Hepatocyte (in vitro differentiated cells): ENCODE measurements at regions not wholly inside any gene's neighbourhood (a gene's known extent, or its start where the extent isn't known, plus 50 kb on each side); places are given as distances from the start of the nearest gene placed in this dataset.

Experiments
- DNase-seq: peaks from one replicate; pipeline ENCODE4 v3.0.0-alpha.2; 2016; ENCODE audit warnings: low spot score
- H2AFZ ChIP-seq: fragments of 200-600 bp; sonication (generic); 2 replicates; pipeline ENCODE4 v1.6.0; 2016; ENCODE audit warnings: antibody characterized with exemption, mild to moderate bottlenecking
- H3K27ac ChIP-seq: fragments of 200-600 bp; sonication (generic); 2 replicates; pipeline ENCODE4 v1.5.1; 2016; ENCODE audit warnings: mild to moderate bottlenecking
- H3K27me3 ChIP-seq: fragments of 200-600 bp; sonication (generic); 2 replicates; pipeline ENCODE4 v1.6.1; 2016
- H3K36me3 ChIP-seq: fragments of 200-600 bp; sonication (generic); replicated peaks from 2 replicates; pipeline ENCODE4 v1.5.1; 2016; ENCODE audit warnings: low read depth; ENCODE audit not compliant: insufficient read depth
- H3K4me1 ChIP-seq: fragments of 200-600 bp; sonication (generic); 2 replicates; pipeline ENCODE4 v1.5.1; 2016; ENCODE audit warnings: mild to moderate bottlenecking, moderate library complexity; ENCODE audit not compliant: insufficient read depth
- H3K4me2 ChIP-seq: fragments of 200-600 bp; sonication (generic); 2 replicates; pipeline ENCODE4 v1.6.0; 2016
- H3K4me3 ChIP-seq: fragments of 200-600 bp; sonication (generic); 2 replicates; pipeline ENCODE4 v1.5.1; 2016; ENCODE audit warnings: mild to moderate bottlenecking
- H3K79me2 ChIP-seq: fragments of 200-600 bp; sonication (generic); 2 replicates; pipeline ENCODE4 v1.6.0; 2017; ENCODE audit warnings: mild to moderate bottlenecking
- H3K9me2 ChIP-seq: fragments of 200-600 bp; sonication (generic); replicated peaks from 2 replicates; pipeline ENCODE4 v1.6.0; 2017; ENCODE audit warnings: mild to moderate bottlenecking; ENCODE audit not compliant: insufficient read depth
- H3K9me3 ChIP-seq: fragments of 200-600 bp; sonication (generic); 2 replicates; pipeline ENCODE4 v1.5.1; 2016; ENCODE audit warnings: low read depth, mild to moderate bottlenecking
- H4K20me1 ChIP-seq: fragments of 200-600 bp; sonication (generic); 2 replicates; pipeline ENCODE4 v1.6.0; 2016; ENCODE audit warnings: mild to moderate bottlenecking; ENCODE audit not compliant: insufficient read depth, poor library complexity, severe bottlenecking
- CTCF ChIP-seq: fragments of 200-600 bp; sonication (generic); IDR thresholded peaks from 2 replicates; pipeline ENCODE4 v1.5.1; 2016; ENCODE audit warnings: antibody characterized with exemption, mild to moderate bottlenecking; ENCODE audit not compliant: poor library complexity
- EZH2 ChIP-seq: fragments of 200-600 bp; sonication (generic); IDR thresholded peaks from 2 replicates; pipeline ENCODE4 v1.6.1; 2016; ENCODE audit warnings: antibody characterized with exemption, mild to moderate bottlenecking, borderline replicate concordance
- EZH2phosphoT487 ChIP-seq: fragments of 200-600 bp; sonication (generic); IDR thresholded peaks from one replicate; pipeline ENCODE4 v1.6.1; 2018; ENCODE audit warnings: antibody characterized with exemption, mild to moderate bottlenecking, low read depth, moderate library complexity; ENCODE audit not compliant: unreplicated experiment, severe bottlenecking
- WGBS: methylation state at CpG from one replicate; pipeline ENCODE4 v1.1.6; 2016; ENCODE audit warnings: low lambda C conversion rate; ENCODE audit errors: missing lambda C conversion rate; 5-methylcytosine and 5-hydroxymethylcytosine counted together

GRCh38 chr5:61731946-61732314 lies 399.9 kb downstream of the ZSWIM6 start:
- 72% methylated on average over 5 of the region's 5 CpGs for WGBS
- Histone ChIP-seq H3K27me3 (peaks cover 7% of the 10 kb centered on the region), H3K36me3 (no peaks in the 10 kb centered on the region), H3K4me2 (no peak overlapping the region), H3K9me3 (no peaks in the 10 kb centered on the region), H3K4me1 (peaks cover 20% of the 10 kb centered on the region), H3K4me3 (no peak overlapping the region), H4K20me1 (no peaks in the 10 kb centered on the region), H3K27ac (no peak overlapping the region), H3K79me2 (no peaks in the 10 kb centered on the region), H3K9me2 (no peaks in the 10 kb centered on the region), H2AFZ (no peak overlapping the region)
- TF ChIP-seq EZH2phosphoT487 (no peak), CTCF (no peak)
- DNase-seq, result no peak

GRCh38 chr5:61732369-61732768 lies 400.3 kb downstream of the ZSWIM6 start:
- WGBS, result 81% methylated on average over 12 of the region's 12 CpGs
- Histone ChIP-seq H3K27me3 (peaks cover 7% of the 10 kb centered on the region), H3K27ac (no peak overlapping the region)

GRCh38 chr5:61732796-61733195 lies 400.7 kb downstream of the ZSWIM6 start:
- H4K20me1 ChIP-seq, result no peaks in the 10 kb centered on the region
- no peaks in the 10 kb centered on the region for H3K9me3 ChIP-seq
- H3K9me2 ChIP-seq, result no peaks in the 10 kb centered on the region
- H3K27ac ChIP-seq, result no peak overlapping the region
- TF ChIP-seq EZH2 (no peak), CTCF (no peak), EZH2phosphoT487 (no peak)
- H2AFZ ChIP-seq, result no peak overlapping the region
- no peaks in the 10 kb centered on the region for H3K36me3 ChIP-seq
- peaks cover 20% of the 10 kb centered on the region for H3K4me1 ChIP-seq
- DNase-seq, result no peak
- H3K4me3 ChIP-seq, result no peak overlapping the region
- H3K4me2 ChIP-seq, result no peak overlapping the region
- no peaks in the 10 kb centered on the region for H3K79me2 ChIP-seq
- peaks cover 7% of the 10 kb centered on the region for H3K27me3 ChIP-seq
- 92% methylated on average over 18 of the region's 18 CpGs for WGBS

More at GRCh38 chr5:61732369-61732768, 400.3 kb downstream of the ZSWIM6 start:
- Histone ChIP-seq H3K4me2 (no peak overlapping the region), H3K36me3 (no peaks in the 10 kb centered on the region), H3K4me3 (no peak overlapping the region), H3K4me1 (peaks cover 20% of the 10 kb centered on the region), H4K20me1 (no peaks in the 10 kb centered on the region), H3K9me2 (no peaks in the 10 kb centered on the region), H3K9me3 (no peaks in the 10 kb centered on the region), H2AFZ (no peak overlapping the region), H3K79me2 (no peaks in the 10 kb centered on the region)
- no peak for TF ChIP-seq EZH2
- no peak for TF ChIP-seq EZH2phosphoT487
- no peak for TF ChIP-seq CTCF
- DNase-seq, result no peak

- Histone ChIP-seq H3K27ac (no peak overlapping the region), H3K79me2 (no peaks in the 10 kb centered on the region), H2AFZ (no peak overlapping the region), H3K27me3 (peaks cover 7% of the 10 kb centered on the region), H3K36me3 (no peaks in the 10 kb centered on the region), H3K9me3 (no peaks in the 10 kb centered on the region), H3K9me2 (no peaks in the 10 kb centered on the region), H4K20me1 (no peaks in the 10 kb centered on the region), H3K4me3 (no peak overlapping the region), H3K4me1 (peaks cover 20% of the 10 kb centered on the region), H3K4me2 (no peak overlapping the region)
- 92% methylated on average over 4 of the region's 4 CpGs for whole genome bisulfite sequencing
- DNase-seq, result no peak
- TF ChIP-seq EZH2 (no peak), CTCF (no peak), EZH2phosphoT487 (no peak)
These were observed 401.9 kb downstream of the ZSWIM6 start for GRCh38 chr5:61734001-61734400.
